Suppressor macrophage (primary cell): ENCODE measurements at regions not wholly inside any gene's neighbourhood (a gene's known extent, or its start where the extent isn't known, plus 50 kb on each side); places are given as distances from the start of the nearest gene placed in this dataset.
"Not testable (repeated sequence)": the region's sequence is repeated elsewhere in the genome, so short reads cannot be mapped to it uniquely, and the experiment has no call there.

ENCODE experiments used
- DNase-seq, 4 experiments: peaks; one replicate each; pipeline ENCODE4 v3.0.0-alpha.2; 2020 to 2022

GRCh38 chr2:185274718-185275484, 463.7 kb upstream of the FSIP2 start:
- no peak for DNase-seq

- not testable (repeated sequence) for DNase-seq
Measured at GRCh38 chr2:185275979-185276378, 462.6 kb upstream of the FSIP2 start.

- no peak for DNase-seq
Measured at GRCh38 chr2:185278761-185279160, 459.8 kb upstream of the FSIP2 start.

- DNase-seq, result peak in 2 of 4 experiments; percentile 5 to 20
Measured at GRCh38 chr2:185279999-185280398, 458.6 kb upstream of the FSIP2 start.

- no peak for DNase-seq
Measured at GRCh38 chr2:185284696-185285095, 453.9 kb upstream of the FSIP2 start.

GRCh38 chr2:185290012-185290411, 448.6 kb upstream of the FSIP2 start:
- DNase-seq, result not testable (repeated sequence)

GRCh38 chr2:185291035-185291647, 447.5 kb upstream of the FSIP2 start:
- peak; percentile 14 to 59 (median 36) for DNase-seq

GRCh38 chr2:185299867-185300266, 438.7 kb upstream of the FSIP2 start:
- DNase-seq, result no peak

GRCh38 chr2:185306119-185306518, 432.5 kb upstream of the FSIP2 start:
- DNase-seq, result no peak

GRCh38 chr2:185316383-185316782, 422.2 kb upstream of the FSIP2 start:
- peak in 2 of 4 experiments; percentile 1 to 20 for DNase-seq

- DNase-seq, result no peak
Measured at GRCh38 chr2:185318271-185318724, 420.3 kb upstream of the FSIP2 start.

GRCh38 chr2:185335879-185336278, 402.7 kb upstream of the FSIP2 start:
- no peak for DNase-seq

- DNase-seq, result no peak
Measured at GRCh38 chr2:185337033-185337432, 401.6 kb upstream of the FSIP2 start.

GRCh38 chr2:185338104-185338503, 400.5 kb upstream of the FSIP2 start:
- no peak for DNase-seq

GRCh38 chr2:185347445-185347844, 391.2 kb upstream of the FSIP2 start:
- no peak for DNase-seq

- no peak for DNase-seq
Measured at GRCh38 chr2:185360776-185361175, 377.8 kb upstream of the FSIP2 start.

GRCh38 chr2:185372188-185372587, 366.4 kb upstream of the FSIP2 start:
- no peak for DNase-seq

GRCh38 chr2:185373229-185373628, 365.4 kb upstream of the FSIP2 start:
- DNase-seq, result no peak

- no peak for DNase-seq
Measured at GRCh38 chr2:185374878-185375277, 363.7 kb upstream of the FSIP2 start.

GRCh38 chr2:185375731-185376130, 362.9 kb upstream of the FSIP2 start:
- DNase-seq, result no peak

- DNase-seq, result no peak
Measured at GRCh38 chr2:185381631-185382030, 357.0 kb upstream of the FSIP2 start.

GRCh38 chr2:185384822-185385560, 353.6 kb upstream of the FSIP2 start:
- no peak for DNase-seq

- DNase-seq, result no peak
Measured at GRCh38 chr2:185388226-185388625, 350.4 kb upstream of the FSIP2 start.

GRCh38 chr2:185391543-185391942, 347.1 kb upstream of the FSIP2 start:
- DNase-seq, result no peak
